Central memory CD8-positive, alpha-beta T cell (primary cell): ENCODE measurements at regions not wholly inside any gene's neighbourhood (a gene's known extent, or its start where the extent isn't known, plus 50 kb on each side); places are given as distances from the start of the nearest gene placed in this dataset.
"Not testable (repeated sequence)": the region's sequence is repeated elsewhere in the genome, so short reads cannot be mapped to it uniquely, and the experiment has no call there.

Experiments used
- ATAC-seq: fragments of 150-1000 bp; cut with Tn5 transposase; replicated peaks from 2 replicates; pipeline ENCODE4 v1.10.0; 2022; ENCODE audit warnings: mild to moderate bottlenecking, moderate FRiP score, moderate number of reproducible peaks; ENCODE audit not compliant: poor library complexity, severe bottlenecking; ENCODE audit errors: extremely low read depth
- DNase-seq, 2 donors: peaks; one replicate each; pipeline ENCODE4 v3.0.0; 2021; ENCODE audit warnings: low spot score in 2 of 2
- H3K27ac Mint-ChIP-seq: one replicate; pipeline ENCODE4 v1.8.0; 2022; ENCODE audit warnings: low read depth, mild to moderate bottlenecking, moderate library complexity, mixed read lengths
- H3K27me3 Mint-ChIP-seq: one replicate; pipeline ENCODE4 v1.8.0; 2022; ENCODE audit warnings: mixed read lengths
- H3K36me3 Mint-ChIP-seq: one replicate; pipeline ENCODE4 v1.8.0; 2022; ENCODE audit warnings: mild to moderate bottlenecking, moderate library complexity, mixed read lengths; ENCODE audit not compliant: insufficient read depth
- H3K4me1 Mint-ChIP-seq: one replicate; pipeline ENCODE4 v1.8.0; 2022; ENCODE audit warnings: mixed read lengths
- H3K4me3 Mint-ChIP-seq: one replicate; pipeline ENCODE4 v1.8.0; 2022; ENCODE audit warnings: mild to moderate bottlenecking, moderate library complexity, mixed read lengths
- H3K9me3 Mint-ChIP-seq: one replicate; pipeline ENCODE4 v1.8.0; 2022; ENCODE audit warnings: mixed read lengths

- ATAC-seq (no peak), DNase-seq (no peak)
- no peaks in the 10 kb centered on the region for H3K4me1 Mint-ChIP-seq
- no peak overlapping the region for H3K4me3 Mint-ChIP-seq
- no peaks in the 10 kb centered on the region for H3K27me3 Mint-ChIP-seq
- H3K27ac Mint-ChIP-seq, result no peak overlapping the region
- H3K9me3 Mint-ChIP-seq, result peaks cover 20% of the 10 kb centered on the region
- no peaks in the 10 kb centered on the region for H3K36me3 Mint-ChIP-seq
These were observed 683.5 kb downstream of the RPL10L start for GRCh38 chr14:45968037-45968436.

GRCh38 chr14:45949479-45949878, 696.5 kb upstream of the MIS18BP1 start:
- no peak for ATAC-seq
- Mint-ChIP-seq H3K4me1 (no peaks in the 10 kb centered on the region), H3K9me3 (no peaks in the 10 kb centered on the region), H3K36me3 (no peaks in the 10 kb centered on the region), H3K27ac (no peak overlapping the region), H3K27me3 (no peaks in the 10 kb centered on the region), H3K4me3 (no peak overlapping the region)
- DNase-seq, result no peak

GRCh38 chr14:45947830-45948229, 694.8 kb upstream of the MIS18BP1 start:
- no peaks in the 10 kb centered on the region for H3K4me1 Mint-ChIP-seq
- no peak overlapping the region for H3K27ac Mint-ChIP-seq
- no peak overlapping the region for H3K4me3 Mint-ChIP-seq
- DNase-seq (no peak), ATAC-seq (no peak)
- H3K36me3 Mint-ChIP-seq, result no peaks in the 10 kb centered on the region
- no peaks in the 10 kb centered on the region for H3K9me3 Mint-ChIP-seq
- H3K27me3 Mint-ChIP-seq, result no peaks in the 10 kb centered on the region

GRCh38 chr14:45946251-45946650, 693.2 kb upstream of the MIS18BP1 start:
- ATAC-seq (no peak), DNase-seq (no peak)
- Mint-ChIP-seq H3K4me1 (no peaks in the 10 kb centered on the region), H3K4me3 (no peak overlapping the region), H3K27me3 (no peaks in the 10 kb centered on the region), H3K36me3 (no peaks in the 10 kb centered on the region), H3K27ac (no peak overlapping the region), H3K9me3 (no peaks in the 10 kb centered on the region)

- Mint-ChIP-seq H3K36me3 (no peaks in the 10 kb centered on the region), H3K27me3 (no peaks in the 10 kb centered on the region), H3K27ac (no peak overlapping the region), H3K4me1 (no peaks in the 10 kb centered on the region), H3K4me3 (no peak overlapping the region), H3K9me3 (peaks cover 29% of the 10 kb centered on the region)
- DNase-seq, result no peak
- no peak for ATAC-seq
These were observed 687.3 kb upstream of the MIS18BP1 start for GRCh38 chr14:45940318-45940717.

- Mint-ChIP-seq H3K4me3 (no peak overlapping the region), H3K36me3 (no peaks in the 10 kb centered on the region), H3K27me3 (no peaks in the 10 kb centered on the region), H3K27ac (no peak overlapping the region), H3K4me1 (no peaks in the 10 kb centered on the region), H3K9me3 (peaks cover 29% of the 10 kb centered on the region)
- ATAC-seq (no peak), DNase-seq (no peak)
These were observed 686.6 kb upstream of the MIS18BP1 start for GRCh38 chr14:45939572-45939971.

- H3K9me3 Mint-ChIP-seq, result peaks cover 19% of the 10 kb centered on the region
- ATAC-seq, H3K27me3 Mint-ChIP-seq: not testable (repeated sequence)
These were observed 667.0 kb upstream of the MIS18BP1 start for GRCh38 chr14:45919995-45920394.

GRCh38 chr14:45916340-45916953, 663.4 kb upstream of the MIS18BP1 start:
- DNase-seq (no peak), ATAC-seq (no peak)
- H3K9me3 Mint-ChIP-seq, result peaks cover 26% of the 10 kb centered on the region
- H3K36me3 Mint-ChIP-seq, result no peaks in the 10 kb centered on the region
- no peaks in the 10 kb centered on the region for H3K4me1 Mint-ChIP-seq
- no peak overlapping the region for H3K4me3 Mint-ChIP-seq
- no peaks in the 10 kb centered on the region for H3K27me3 Mint-ChIP-seq
- no peak overlapping the region for H3K27ac Mint-ChIP-seq

More at GRCh38 chr14:45919995-45920394, 667.0 kb upstream of the MIS18BP1 start:
- not testable (repeated sequence) for H3K4me1 Mint-ChIP-seq, H3K27ac Mint-ChIP-seq, DNase-seq, H3K36me3 Mint-ChIP-seq, H3K4me3 Mint-ChIP-seq

- DNase-seq, result no peak
- no peak overlapping the region for H3K4me3 Mint-ChIP-seq
- H3K36me3 Mint-ChIP-seq, result no peaks in the 10 kb centered on the region
- H3K27me3 Mint-ChIP-seq, result no peaks in the 10 kb centered on the region
- H3K27ac Mint-ChIP-seq, result no peak overlapping the region
- H3K4me1 Mint-ChIP-seq, result no peaks in the 10 kb centered on the region
- no peak for ATAC-seq
- H3K9me3 Mint-ChIP-seq, result peaks cover 9% of the 10 kb centered on the region
These were observed 654.8 kb upstream of the MIS18BP1 start for GRCh38 chr14:45907782-45908181.

- DNase-seq (no peak), ATAC-seq (no peak)
- no peaks in the 10 kb centered on the region for H3K36me3 Mint-ChIP-seq
- H3K27ac Mint-ChIP-seq, result no peak overlapping the region
- peaks cover 5% of the 10 kb centered on the region for H3K9me3 Mint-ChIP-seq
- no peaks in the 10 kb centered on the region for H3K27me3 Mint-ChIP-seq
- no peaks in the 10 kb centered on the region for H3K4me1 Mint-ChIP-seq
- no peak overlapping the region for H3K4me3 Mint-ChIP-seq
These were observed 653.3 kb upstream of the MIS18BP1 start for GRCh38 chr14:45906257-45906656.

- no peak overlapping the region for H3K4me3 Mint-ChIP-seq
- ATAC-seq, result no peak
- peaks cover 5% of the 10 kb centered on the region for H3K9me3 Mint-ChIP-seq
- no peaks in the 10 kb centered on the region for H3K36me3 Mint-ChIP-seq
- no peaks in the 10 kb centered on the region for H3K4me1 Mint-ChIP-seq
- no peak for DNase-seq
- H3K27ac Mint-ChIP-seq, result no peak overlapping the region
- no peaks in the 10 kb centered on the region for H3K27me3 Mint-ChIP-seq
These were observed 652.7 kb upstream of the MIS18BP1 start for GRCh38 chr14:45905672-45906071.

GRCh38 chr14:45904314-45904713, 651.3 kb upstream of the MIS18BP1 start:
- DNase-seq, result no peak
- Mint-ChIP-seq H3K27ac (no peak overlapping the region), H3K27me3 (no peaks in the 10 kb centered on the region), H3K36me3 (no peaks in the 10 kb centered on the region), H3K9me3 (peaks cover 5% of the 10 kb centered on the region), H3K4me3 (no peak overlapping the region), H3K4me1 (no peaks in the 10 kb centered on the region)
- no peak for ATAC-seq

GRCh38 chr14:45902241-45902640, 649.2 kb upstream of the MIS18BP1 start:
- H3K36me3 Mint-ChIP-seq, result no peaks in the 10 kb centered on the region
- no peak overlapping the region for H3K4me3 Mint-ChIP-seq
- no peak for DNase-seq

More at GRCh38 chr14:45902241-45902640, 649.2 kb upstream of the MIS18BP1 start:
- H3K27me3 Mint-ChIP-seq, result no peaks in the 10 kb centered on the region
- no peak overlapping the region for H3K27ac Mint-ChIP-seq
- no peak for ATAC-seq
- no peaks in the 10 kb centered on the region for H3K4me1 Mint-ChIP-seq
- H3K9me3 Mint-ChIP-seq, result peaks cover 7% of the 10 kb centered on the region
